GM18505 (cell line): ENCODE measurements at regions not wholly inside any gene's neighbourhood (a gene's known extent, or its start where the extent isn't known, plus 50 kb on each side); places are given as distances from the start of the nearest gene placed in this dataset.
"Not testable (repeated sequence)": the region's sequence is repeated elsewhere in the genome, so short reads cannot be mapped to it uniquely, and the experiment has no call there.

ENCODE experiments used
- ATAC-seq: cut with Tn5 transposase; IDR thresholded peaks from one replicate; pipeline ENCODE4 v1.9.1; 2021; ENCODE audit not compliant: unreplicated experiment
- POLR2A ChIP-seq: IDR thresholded peaks from 4 replicates; pipeline ENCODE4 v1.6.1; 2011; ENCODE audit warnings: borderline replicate concordance; ENCODE audit not compliant: insufficient read depth, insufficient read length; ENCODE audit errors: extremely low read depth

DNA sequence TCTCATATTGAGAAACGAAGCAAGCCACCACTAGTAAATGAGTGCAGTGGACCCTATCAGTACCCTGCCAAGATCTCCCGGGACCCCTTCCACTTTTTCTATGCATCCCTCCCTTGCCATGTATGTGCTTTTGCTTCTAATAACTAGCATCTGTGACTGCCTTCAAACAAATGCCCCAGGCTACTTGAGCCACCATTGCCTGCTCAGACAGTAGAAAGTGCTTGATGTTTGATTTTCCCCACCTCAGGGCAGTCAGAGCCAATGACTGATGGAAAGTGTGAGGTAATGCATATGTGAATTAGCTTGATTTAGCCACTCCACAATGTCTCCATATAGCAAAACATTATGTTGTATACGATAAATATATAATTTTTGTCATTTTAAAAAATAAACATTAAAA, 797.3 kb upstream of the ACO1 start:
- no peak for ATAC-seq
- TF ChIP-seq POLR2A = no peak

DNA sequence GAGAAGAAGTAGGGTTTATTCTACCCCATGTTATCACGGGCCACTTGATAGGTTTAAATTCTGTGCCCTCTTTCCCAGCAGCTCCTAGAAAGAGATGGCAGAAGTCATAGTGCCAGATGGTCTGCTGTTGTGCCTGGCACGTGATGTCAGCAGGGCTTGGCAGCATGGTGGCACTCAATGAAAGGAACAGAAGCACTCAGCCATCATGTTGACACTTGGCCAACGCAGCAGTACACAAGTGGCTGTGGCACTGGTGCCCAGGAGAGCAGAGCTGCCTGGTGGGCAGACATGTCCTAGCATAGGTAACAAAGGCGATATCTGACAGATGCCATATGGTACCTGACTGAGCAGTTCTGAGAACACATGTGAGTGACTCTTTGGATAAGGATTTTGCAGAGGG, 796.4 kb upstream of the ACO1 start:
- no peak for TF ChIP-seq POLR2A

DNA sequence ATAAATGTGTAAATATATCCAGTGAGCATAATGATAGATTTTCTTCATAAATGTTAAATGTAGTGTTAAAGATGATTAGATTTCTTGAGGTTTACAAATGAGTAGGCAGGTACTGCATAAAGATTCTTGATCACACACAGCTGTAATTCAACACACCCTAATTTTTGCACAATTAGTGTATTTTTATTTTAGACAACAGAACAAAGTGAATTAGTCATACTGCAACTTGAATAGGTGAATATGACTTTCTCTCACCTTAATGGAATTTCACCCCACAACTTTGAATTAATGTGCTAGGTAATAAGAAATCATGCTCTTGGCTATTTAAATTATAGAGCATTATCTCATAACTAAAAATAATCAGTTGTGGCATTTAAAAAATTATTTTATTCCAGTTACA, 795.7 kb upstream of the ACO1 start:
- TF ChIP-seq POLR2A = no peak
- no peak for ATAC-seq

More for the DNA sequence above, 796.4 kb upstream of the ACO1 start:
- ATAC-seq = no peak

DNA sequence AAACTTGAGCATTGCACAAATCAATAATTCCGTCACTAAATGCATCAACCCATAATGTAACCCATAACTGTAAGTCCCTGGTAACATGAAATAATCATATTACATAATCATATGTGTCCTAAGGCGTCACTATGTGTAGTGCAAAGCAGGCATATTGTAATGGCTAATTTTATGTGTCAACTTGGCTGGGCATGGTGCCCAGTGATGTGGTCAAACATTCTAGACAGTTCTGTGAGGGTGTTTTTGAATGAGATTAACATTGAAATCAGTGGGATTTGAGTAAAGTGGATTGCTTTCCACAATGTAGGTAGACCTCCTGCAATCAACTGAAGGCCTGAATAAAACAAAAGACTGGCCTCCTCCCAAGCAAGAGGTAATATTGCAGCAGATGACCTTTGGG, 794.4 kb upstream of the ACO1 start:
- ATAC-seq = no peak
- no peak for TF ChIP-seq POLR2A

DNA sequence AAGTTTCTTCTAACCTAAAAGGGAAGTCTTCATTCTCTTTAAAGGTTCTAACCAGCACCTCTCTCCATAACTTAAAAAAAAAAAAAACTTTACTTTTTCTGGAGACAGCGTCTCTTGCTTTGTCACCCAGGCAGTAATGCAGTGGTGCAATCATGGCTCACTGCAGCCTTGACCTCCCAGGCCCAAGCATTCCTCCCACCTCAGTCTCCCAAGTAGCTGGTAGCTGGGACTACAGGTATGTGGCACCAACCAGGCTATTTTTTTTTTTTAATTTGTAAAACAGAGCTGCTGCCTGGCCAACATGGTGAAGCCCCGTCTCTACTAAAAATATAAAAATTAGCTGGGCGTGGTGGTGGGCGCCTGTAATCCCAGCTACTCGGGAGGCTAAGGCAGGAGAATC, 787.4 kb upstream of the ACO1 start:
- ATAC-seq = not testable (repeated sequence)

DNA sequence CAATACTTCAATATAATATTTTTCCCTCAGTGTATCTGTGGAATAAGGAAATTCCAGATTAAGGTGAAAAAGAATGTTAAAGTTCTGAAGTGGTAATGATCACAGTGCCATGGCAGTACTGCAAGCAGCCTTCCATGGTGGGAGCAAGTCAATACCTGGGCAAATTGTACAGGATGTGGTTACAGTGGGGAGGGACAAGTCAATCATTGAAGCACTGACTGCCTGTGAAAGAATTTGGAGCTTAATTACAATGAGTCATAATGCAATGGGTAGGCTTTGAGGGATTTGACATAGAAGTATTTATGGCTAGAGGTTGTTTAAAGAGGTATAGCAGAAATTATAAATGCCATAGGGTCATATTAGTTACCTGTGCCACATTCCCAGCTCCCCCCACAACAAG, 786.5 kb upstream of the ACO1 start:
- peak; percentile 74 for ATAC-seq
- TF ChIP-seq POLR2A = no peak

DNA sequence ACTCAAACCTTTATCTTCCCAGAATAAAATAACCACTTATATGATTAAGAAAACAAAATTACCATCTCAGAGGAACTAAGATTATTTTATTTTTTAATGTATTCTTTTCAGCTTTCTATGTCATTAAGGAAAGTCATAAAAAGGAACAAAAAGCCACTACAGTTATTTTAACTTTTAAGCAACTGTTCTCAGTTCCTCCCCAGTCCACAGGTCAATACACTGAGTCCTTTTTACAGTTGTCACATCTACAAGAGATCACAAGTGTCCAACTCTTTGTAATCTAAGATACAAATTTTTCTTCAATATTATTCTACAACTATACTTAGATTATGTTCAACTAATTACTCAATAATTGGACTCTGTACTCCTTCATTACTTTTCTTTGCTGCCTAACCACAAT, 782.8 kb upstream of the ACO1 start:
- ATAC-seq = no peak
- TF ChIP-seq POLR2A = no peak

DNA sequence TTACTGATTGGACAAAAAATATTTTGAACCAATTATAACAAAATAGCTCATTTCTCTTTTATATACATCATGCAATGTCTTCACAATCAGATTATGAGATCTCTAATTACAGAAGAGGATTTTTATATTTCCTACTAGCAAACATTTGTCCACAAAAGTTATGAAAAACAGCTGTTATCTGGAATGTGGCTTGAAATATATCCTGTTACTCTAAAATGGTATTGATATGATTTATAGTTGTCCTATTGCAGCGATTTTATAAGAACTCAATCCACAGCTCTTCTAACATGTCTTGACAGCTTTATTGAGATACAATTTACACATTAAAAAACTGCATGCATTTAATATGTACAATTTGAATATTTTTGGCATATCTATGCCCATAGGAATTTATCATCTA, 779.9 kb upstream of the ACO1 start:
- ATAC-seq = no peak
- TF ChIP-seq POLR2A = no peak

DNA sequence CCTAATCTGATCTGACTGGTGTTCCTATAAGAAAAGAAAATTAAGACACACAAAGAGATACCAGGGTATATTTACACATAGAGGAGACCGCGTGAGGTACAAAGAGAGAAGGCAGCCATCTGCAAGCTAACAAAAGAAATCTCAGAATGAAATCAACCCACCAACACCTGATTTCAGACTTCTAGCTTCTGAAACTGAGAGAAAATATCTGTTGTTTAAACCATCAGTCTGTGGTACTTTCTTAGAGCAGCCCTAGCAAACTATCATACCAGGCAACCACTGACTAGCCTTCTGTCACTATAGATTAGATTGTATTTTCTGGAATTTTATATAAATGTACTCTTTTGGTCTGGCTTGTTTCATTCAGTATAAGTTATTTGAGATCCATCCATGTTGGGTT, 779.3 kb upstream of the ACO1 start:
- TF ChIP-seq POLR2A = no peak

DNA sequence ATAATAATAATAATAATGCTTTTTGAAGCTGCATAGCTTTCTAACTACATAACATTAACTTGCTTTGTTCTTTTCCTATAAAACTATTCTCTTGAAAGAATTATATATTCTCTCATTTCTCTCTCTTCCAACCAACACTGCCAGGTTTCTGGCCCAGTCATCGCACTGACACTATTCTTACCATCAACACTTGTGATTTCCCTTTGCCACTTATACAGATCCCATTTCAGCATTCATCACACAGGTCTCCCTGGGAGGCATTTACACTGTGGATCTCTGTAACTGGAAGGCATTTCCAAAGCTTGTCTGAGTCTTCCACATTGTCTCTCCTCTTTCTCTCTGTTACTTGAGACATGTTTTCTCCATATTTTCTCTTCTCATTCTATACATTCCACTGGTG, 777.8 kb upstream of the ACO1 start:
- no peak for ATAC-seq
- TF ChIP-seq POLR2A = no peak

More for the DNA sequence above, 779.3 kb upstream of the ACO1 start:
- no peak for ATAC-seq

DNA sequence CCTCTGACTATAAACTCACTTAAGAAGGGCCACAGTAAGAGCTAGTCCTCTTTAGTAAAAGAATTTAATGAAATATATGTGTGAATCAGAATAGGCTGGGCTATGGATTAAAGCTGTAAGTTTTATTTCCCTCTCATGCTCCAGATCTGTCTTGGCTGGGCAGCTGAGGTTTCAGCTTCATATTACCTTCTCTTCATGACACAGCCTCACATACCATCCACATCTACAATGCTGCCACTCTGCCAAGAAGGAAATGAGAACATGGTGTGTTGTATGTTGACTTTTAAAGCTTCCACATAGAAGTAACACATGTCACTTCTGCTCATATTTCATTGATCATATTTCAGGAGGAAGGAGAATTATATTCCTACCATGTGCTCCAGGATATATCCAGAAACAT, 776.0 kb upstream of the ACO1 start:
- ATAC-seq = no peak

DNA sequence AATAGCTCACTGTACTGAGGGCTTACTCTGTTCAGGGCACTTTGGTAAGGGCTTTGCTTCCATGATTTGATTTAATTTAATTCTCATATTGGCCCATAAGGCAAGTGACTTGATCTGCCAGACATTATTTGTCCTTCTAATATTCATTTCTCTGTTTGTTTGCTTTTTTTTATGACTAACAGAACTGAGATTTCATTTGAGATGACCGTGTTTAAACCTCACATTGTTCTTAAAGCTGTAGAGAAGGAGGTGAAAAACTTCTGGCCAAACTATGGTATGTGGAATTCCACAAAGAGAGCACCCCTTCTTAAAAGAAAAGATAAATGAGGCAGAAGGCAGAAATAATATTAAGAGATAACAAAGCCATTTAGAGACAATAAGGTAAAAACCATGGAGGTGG, 775.6 kb upstream of the ACO1 start:
- no peak for ATAC-seq
- TF ChIP-seq POLR2A = no peak

More for the DNA sequence above, 776.0 kb upstream of the ACO1 start:
- no peak for TF ChIP-seq POLR2A

DNA sequence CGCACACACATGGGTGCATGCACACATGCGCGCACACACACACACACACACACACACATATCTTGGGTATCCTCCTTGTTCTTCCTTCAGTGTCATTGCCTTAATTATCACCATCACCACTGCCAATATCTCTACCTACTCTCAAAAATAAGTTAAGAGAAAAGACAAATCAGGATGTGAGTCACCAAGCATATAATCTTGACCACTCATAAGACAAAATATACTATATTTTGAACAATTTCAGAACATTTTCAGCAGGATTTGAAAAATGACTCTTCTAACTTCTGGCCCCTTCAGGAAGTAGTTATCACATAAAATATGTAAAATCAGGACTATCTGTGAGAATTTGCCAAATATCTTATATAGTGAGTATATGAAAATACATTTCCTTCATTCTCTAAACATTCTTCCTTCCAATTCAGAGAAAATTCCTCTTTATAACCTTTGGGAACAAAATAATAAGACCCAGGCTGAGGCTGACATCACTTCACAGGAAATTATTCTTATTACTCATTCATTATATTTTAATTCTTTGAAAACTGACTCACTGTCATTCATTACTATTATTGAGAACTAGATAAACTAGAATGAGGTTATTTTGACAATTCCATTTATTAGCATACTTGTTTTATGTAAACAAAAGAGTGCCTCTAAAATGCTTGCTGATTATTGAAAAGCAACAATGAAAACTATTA, 772.0 kb upstream of the ACO1 start:
- TF ChIP-seq POLR2A = no peak
- ATAC-seq = no peak

DNA sequence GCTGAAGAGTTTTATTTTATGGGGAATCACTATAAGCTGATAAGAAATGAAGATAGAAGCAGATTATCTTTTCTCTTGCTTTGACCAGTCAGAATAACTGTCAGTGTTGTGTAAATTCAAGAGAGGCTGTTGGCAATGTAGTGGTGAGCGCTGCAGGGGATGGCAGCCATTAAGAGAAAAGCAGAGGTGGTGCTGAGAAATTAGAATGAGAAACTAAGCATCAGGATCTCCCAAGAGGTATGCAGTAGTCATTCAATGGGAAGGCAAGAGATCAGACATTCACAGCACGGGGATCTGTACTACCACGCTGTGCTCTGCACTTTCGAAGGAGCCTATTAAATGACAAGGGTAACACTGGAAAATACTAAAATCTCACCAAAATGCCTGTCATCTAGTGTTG, 768.5 kb upstream of the ACO1 start:
- TF ChIP-seq POLR2A = no peak
- ATAC-seq = no peak

DNA sequence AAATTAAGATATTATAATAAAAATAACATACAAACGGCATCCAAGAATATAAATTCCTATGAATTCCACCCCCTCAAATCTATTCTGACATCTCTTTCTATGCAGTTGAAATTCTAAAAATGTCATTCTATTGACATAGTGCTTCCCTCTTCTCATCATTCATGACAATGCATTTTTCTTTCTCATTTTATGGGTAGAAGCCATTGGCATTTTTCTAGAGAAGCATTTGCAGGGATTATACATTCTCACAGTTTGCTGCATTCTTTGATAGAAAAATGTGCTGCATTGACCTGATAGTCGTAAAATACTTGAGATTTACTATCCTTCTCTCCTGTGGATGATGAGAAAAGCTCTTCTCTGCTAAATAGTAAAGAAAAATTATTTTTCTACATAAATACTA, 760.9 kb upstream of the ACO1 start:
- no peak for ATAC-seq
- no peak for TF ChIP-seq POLR2A
